ENCODE measurements at regions not wholly inside any gene's neighbourhood (a gene's known extent, or its start where the extent isn't known, plus 50 kb on each side); places are given as distances from the start of the nearest gene placed in this dataset.

GRCh38 chr11:8826901-8827560 is 84.0 kb upstream of the AKIP1 start:
- peak; percentile 80 for DNase-seq

- peak; percentile 29 for DNase-seq
Observed at GRCh38 chr11:8828046-8828445, 82.9 kb upstream of the AKIP1 start.

- peak; percentile 71 for DNase-seq
Observed at GRCh38 chr11:8828580-8829361, 82.2 kb upstream of the AKIP1 start.

GRCh38 chr11:8829556-8829955 is 81.4 kb upstream of the AKIP1 start:
- no peak for DNase-seq

- DNase-seq = no peak
Observed at GRCh38 chr11:8830641-8831040, 80.3 kb upstream of the AKIP1 start.

- DNase-seq = no peak
Observed at GRCh38 chr11:8831861-8832260, 79.1 kb upstream of the AKIP1 start.

- no peak for DNase-seq
Observed at GRCh38 chr11:8832571-8833260, 78.3 kb upstream of the AKIP1 start.

- no peak for DNase-seq
Observed at GRCh38 chr11:8833568-8834315, 77.2 kb upstream of the AKIP1 start.

- DNase-seq = no peak
Observed at GRCh38 chr11:8834379-8834778, 76.6 kb upstream of the AKIP1 start.

- DNase-seq = peak; percentile 65
Observed at GRCh38 chr11:8838248-8838647, 72.7 kb upstream of the AKIP1 start.

GRCh38 chr11:8839306-8839956 is 71.6 kb upstream of the AKIP1 start:
- DNase-seq = no peak

GRCh38 chr11:8839957-8840945 is 70.7 kb upstream of the AKIP1 start:
- DNase-seq = peak; percentile 74

- DNase-seq = peak; percentile 37
Observed at GRCh38 chr11:8841899-8842298, 69.1 kb upstream of the AKIP1 start.

- DNase-seq = no peak
Observed at GRCh38 chr11:8858808-8859207, 52.2 kb upstream of the AKIP1 start.
